HCT116 (cell line): ENCODE measurements at regions not wholly inside any gene's neighbourhood (a gene's known extent, or its start where the extent isn't known, plus 50 kb on each side); places are given as distances from the start of the nearest gene placed in this dataset.

Source experiments
- ATAC-seq: fragments of 200-7000 bp; cut with Tn5 transposase; 2 replicates; pipeline ENCODE4 v1.9.1; 2020; ENCODE audit warnings: mild to moderate bottlenecking, moderate library complexity
- BruUV-seq: library from RNA; stranded (reverse); fragments of 400-500 nt; replicated peaks from 2 replicates; lab custom pipeline; 2021; lab: Mats Ljungman, UMichigan
- CTCF ChIA-PET: fragments of 300-600 bp; sonication (Branson Sonifier 250); formaldehyde crosslinking; loops from one replicate; lab custom pipeline; 2021; ENCODE audit warnings: antibody characterized with exemption; lab: Charles Lee
- POLR2A ChIA-PET: fragments of 300-600, 350-600 bp; sonication (Branson Sonifier 250); formaldehyde crosslinking; loops from one replicate; lab custom pipeline; 2021; ENCODE audit warnings: antibody characterized with exemption; lab: Charles Lee
- RAD21 ChIA-PET, 2 experiments: fragments of 300-600 bp; sonication (Branson Sonifier 250); formaldehyde crosslinking; loops; one replicate each; lab custom pipeline; 2023; ENCODE audit warnings: low total read pairs in 2 of 2; ENCODE audit not compliant: uncharacterized antibody in 2 of 2, unreplicated experiment in 2 of 2, low non-redundant PET in 1 of 2; lab: Charles Lee
- DNase-seq: peaks from one replicate; pipeline ENCODE4 v3.0.0-alpha.2; 2010; ENCODE audit warnings: low read depth, low spot score
- H2AFZ ChIP-seq: fragments of 200-600 bp; shearing (Covaris generic), sonication (generic); 2 replicates; pipeline ENCODE4 v1.6.1; 2017; ENCODE audit warnings: low read depth, mixed run types, mixed read lengths, antibody characterized with exemption, low read length; ENCODE audit not compliant: poor library complexity, severe bottlenecking
- H3K27ac ChIP-seq: 2 replicates; pipeline ENCODE4 v1.5.1; 2012; ENCODE audit warnings: low read depth, low read length
- H3K27me3 ChIP-seq: fragments of 200-600 bp; sonication (generic); 2 replicates; pipeline ENCODE4 v1.6.1; 2016; ENCODE audit warnings: mixed run types, low read length, mixed read lengths; ENCODE audit not compliant: insufficient read depth
- H3K36me3 ChIP-seq, 2 experiments: fragments of 200-500 bp in 1 of 2; fragments of 200-600 bp in 1 of 2; sonication (Bioruptor generic) in 1 of 2; sonication (generic) in 1 of 2; 2 replicates each; pipeline versions ENCODE4 v1.5.1 to v1.6.1; 2014 to 2016; ENCODE audit warnings: low read length in 2 of 2, inconsistent platforms in 1 of 2, mixed read lengths in 1 of 2, mixed run types in 1 of 2; ENCODE audit not compliant: insufficient read depth in 2 of 2, control insufficient read depth in 1 of 2
- H3K4me1 ChIP-seq, 2 experiments: fragments of 200-600 bp in 1 of 2; sonication (generic) in 1 of 2; 2 replicates each; pipeline versions ENCODE4 v1.5.1 to v1.6.1; 2012 to 2017; ENCODE audit warnings: low read length in 2 of 2, inconsistent platforms in 1 of 2, mild to moderate bottlenecking in 1 of 2, mixed read lengths in 1 of 2, mixed run types in 1 of 2, moderate library complexity in 1 of 2; ENCODE audit not compliant: insufficient read depth in 2 of 2, control insufficient read depth in 1 of 2
- H3K4me2 ChIP-seq: fragments of 200-600 bp; sonication (generic); 2 replicates; pipeline ENCODE4 v1.6.1; 2017; ENCODE audit warnings: mixed run types, low read length, mixed read lengths
- H3K4me3 ChIP-seq, 2 experiments: fragments of 200-600 bp in 1 of 2; sonication (generic) in 1 of 2; replicated peaks in 1 of 2; 2 replicates each; pipeline ENCODE4 v1.5.1; 2011 to 2016; ENCODE audit warnings: low read length in 2 of 2, control low read depth in 1 of 2, low read depth in 1 of 2, mild to moderate bottlenecking in 1 of 2, mixed read lengths in 1 of 2, mixed run types in 1 of 2
- H3K79me2 ChIP-seq: fragments of 200-600 bp; sonication (generic); 2 replicates; pipeline ENCODE4 v1.6.1; 2017; ENCODE audit warnings: mild to moderate bottlenecking, mixed run types, low read length, moderate library complexity, mixed read lengths; ENCODE audit not compliant: insufficient read depth
- H3K9ac ChIP-seq: fragments of 200-600 bp; sonication (generic); 2 replicates; pipeline ENCODE4 v1.6.1; 2016; ENCODE audit warnings: low read length, mixed read lengths
- H3K9me2 ChIP-seq: fragments of 200-600 bp; sonication (generic), shearing (Covaris generic); 2 replicates; pipeline ENCODE4 v1.6.1; 2017; ENCODE audit warnings: mixed run types, mild to moderate bottlenecking, moderate library complexity; ENCODE audit not compliant: insufficient read depth
- H3K9me3 ChIP-seq, 2 experiments: fragments of 200-500 bp in 1 of 2; fragments of 200-600 bp in 1 of 2; sonication (Bioruptor generic) in 1 of 2; sonication (generic) in 1 of 2; 2 replicates each; pipeline ENCODE4 v1.6.1; 2014 to 2017; ENCODE audit warnings: low read length in 2 of 2, mixed read lengths in 2 of 2, inconsistent platforms in 1 of 2, low read depth in 1 of 2, mild to moderate bottlenecking in 1 of 2, mixed run types in 1 of 2, moderate library complexity in 1 of 2; ENCODE audit not compliant: control insufficient read depth in 1 of 2, insufficient read depth in 1 of 2
- H4K20me1 ChIP-seq: fragments of 200-600 bp; sonication (generic), shearing (Covaris generic); 2 replicates; pipeline ENCODE4 v1.6.1; 2017; ENCODE audit warnings: mixed run types, mild to moderate bottlenecking, moderate library complexity; ENCODE audit not compliant: insufficient read depth
- CEBPB ChIP-seq: IDR thresholded peaks from 2 replicates; pipeline ENCODE4 v1.6.1; 2012; ENCODE audit warnings: low read depth
- EGR1 ChIP-seq: IDR thresholded peaks from 2 replicates; pipeline ENCODE4 v1.6.1; 2012; ENCODE audit warnings: low read depth
- ELF1 ChIP-seq: IDR thresholded peaks from 2 replicates; pipeline ENCODE4 v1.6.1; 2012; ENCODE audit warnings: low read depth, borderline replicate concordance
- FOSL1 ChIP-seq: IDR thresholded peaks from 2 replicates; pipeline ENCODE4 v1.6.1; 2012; ENCODE audit warnings: low read depth
- JUND ChIP-seq: IDR thresholded peaks from 2 replicates; pipeline ENCODE4 v1.6.1; 2012
- POLR2AphosphoS5 ChIP-seq: IDR thresholded peaks from 2 replicates; pipeline ENCODE4 v1.6.1; 2011; ENCODE audit warnings: mild to moderate bottlenecking, low read depth, low read length, moderate library complexity
- RAD21 ChIP-seq: IDR thresholded peaks from 2 replicates; pipeline ENCODE4 v1.6.1; 2012; ENCODE audit warnings: low read depth, mild to moderate bottlenecking
- SRF ChIP-seq: IDR thresholded peaks from 2 replicates; pipeline ENCODE4 v1.6.1; 2012; ENCODE audit warnings: low read depth
- TCF7L2 ChIP-seq: IDR thresholded peaks from 2 replicates; pipeline ENCODE4 v1.7.0; 2011; ENCODE audit warnings: borderline replicate concordance, inconsistent platforms; ENCODE audit not compliant: insufficient read depth, insufficient read length; ENCODE audit errors: extremely low read depth
- ZBTB33 ChIP-seq: IDR thresholded peaks from 2 replicates; pipeline ENCODE4 v1.6.1; 2011; ENCODE audit warnings: mild to moderate bottlenecking, low read length, moderate library complexity; ENCODE audit not compliant: insufficient replicate concordance; ENCODE audit errors: extremely low read depth
- ZNF274 ChIP-seq: fragments of 200-500 bp; sonication (Bioruptor generic); IDR thresholded peaks from 2 replicates; pipeline ENCODE4 v1.6.1; 2014; ENCODE audit warnings: mild to moderate bottlenecking, low read depth, low read length, inconsistent platforms
- intact Hi-C: fragments of 100-400 bp; cut with micrococcal nuclease; formaldehyde crosslinking; loops from 2 replicates; pipeline ENCODE4 v1.10.0; 2022
- TF ChIP-seq, protein P1 (sequence below), 3 experiments: fragments of 200-600 bp in 1 of 3; sonication (generic) in 1 of 3; IDR thresholded peaks in 2 of 3; conservative IDR thresholded peaks in 1 of 3; 2 replicates each; pipeline ENCODE4 v1.5.1; 2012 to 2017; ENCODE audit warnings: low read depth in 2 of 3, low read length in 2 of 3, antibody characterized with exemption in 1 of 3, borderline replicate concordance in 1 of 3, control low read depth in 1 of 3, mild to moderate bottlenecking in 1 of 3, mixed read lengths in 1 of 3, mixed run types in 1 of 3, moderate library complexity in 1 of 3; ENCODE audit not compliant: insufficient read depth in 1 of 3
- TF ChIP-seq, protein P2 (sequence below): IDR thresholded peaks from 2 replicates; pipeline ENCODE4 v1.6.1; 2012

GRCh38 chr3:139264375-139264774, 79.4 kb upstream of the MRPS22 start:
- ATAC-seq (no peak), DNase-seq (no peak)
- Histone ChIP-seq H3K27ac (no peak overlapping the region), H3K9ac (no peak overlapping the region), H3K4me2 (no peak overlapping the region), H3K4me1 (peaks cover 3 to 8% of the 10 kb centered on the region in 2 experiments; a peak in 2 of 4 replicates), H3K36me3 (no peaks in the 10 kb centered on the region), H3K27me3 (no peaks in the 10 kb centered on the region), H4K20me1 (no peaks in the 10 kb centered on the region)
- CTCF ChIA-PET = no interaction called here
- no TSS peak for BruUV-seq
- no peak for TF ChIP-seq ELF1
- no peak for TF ChIP-seq JUND
- TF ChIP-seq, protein P1, sequence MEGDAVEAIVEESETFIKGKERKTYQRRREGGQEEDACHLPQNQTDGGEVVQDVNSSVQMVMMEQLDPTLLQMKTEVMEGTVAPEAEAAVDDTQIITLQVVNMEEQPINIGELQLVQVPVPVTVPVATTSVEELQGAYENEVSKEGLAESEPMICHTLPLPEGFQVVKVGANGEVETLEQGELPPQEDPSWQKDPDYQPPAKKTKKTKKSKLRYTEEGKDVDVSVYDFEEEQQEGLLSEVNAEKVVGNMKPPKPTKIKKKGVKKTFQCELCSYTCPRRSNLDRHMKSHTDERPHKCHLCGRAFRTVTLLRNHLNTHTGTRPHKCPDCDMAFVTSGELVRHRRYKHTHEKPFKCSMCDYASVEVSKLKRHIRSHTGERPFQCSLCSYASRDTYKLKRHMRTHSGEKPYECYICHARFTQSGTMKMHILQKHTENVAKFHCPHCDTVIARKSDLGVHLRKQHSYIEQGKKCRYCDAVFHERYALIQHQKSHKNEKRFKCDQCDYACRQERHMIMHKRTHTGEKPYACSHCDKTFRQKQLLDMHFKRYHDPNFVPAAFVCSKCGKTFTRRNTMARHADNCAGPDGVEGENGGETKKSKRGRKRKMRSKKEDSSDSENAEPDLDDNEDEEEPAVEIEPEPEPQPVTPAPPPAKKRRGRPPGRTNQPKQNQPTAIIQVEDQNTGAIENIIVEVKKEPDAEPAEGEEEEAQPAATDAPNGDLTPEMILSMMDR (IDR thresholded peaks at IDR 0.05 in 2 of 3, conservative IDR thresholded peaks at IDR 0.05 in 1 of 3; ENCODE audit: borderline replicate concordance in 1 of 3, insufficient read depth in 1 of 3, low read depth in 2 of 3, low read length in 2 of 3) = no peak
- no peak for TF ChIP-seq POLR2AphosphoS5
- no peak for TF ChIP-seq RAD21
- TF ChIP-seq, protein P2, sequence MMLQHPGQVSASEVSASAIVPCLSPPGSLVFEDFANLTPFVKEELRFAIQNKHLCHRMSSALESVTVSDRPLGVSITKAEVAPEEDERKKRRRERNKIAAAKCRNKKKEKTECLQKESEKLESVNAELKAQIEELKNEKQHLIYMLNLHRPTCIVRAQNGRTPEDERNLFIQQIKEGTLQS = no peak
- no peak for TF ChIP-seq ZBTB33
- TF ChIP-seq CEBPB = no peak
- TF ChIP-seq TCF7L2 = no peak
- no peak for TF ChIP-seq FOSL1
- no peak for TF ChIP-seq SRF
- no peak for TF ChIP-seq ZNF274
- TF ChIP-seq EGR1 = no peak
- TF ChIP-seq, all 23 proteins: peak for 0
- POLR2A ChIA-PET = no interaction called here
- Histone ChIP-seq H3K9me3 (no peaks in the 10 kb centered on the region), H3K9me2 (no peaks in the 10 kb centered on the region), H3K4me3 (no peak overlapping the region), H2AFZ (no peak overlapping the region), H3K79me2 (no peaks in the 10 kb centered on the region)
- intact Hi-C loops = no loop called here
- RAD21 ChIA-PET = no interaction called here
